Psoas muscle (tissue), 7 donors: ENCODE measurements at regions not wholly inside any gene's neighbourhood (a gene's known extent, or its start where the extent isn't known, plus 50 kb on each side); places are given as distances from the start of the nearest gene placed in this dataset.

ENCODE experiments used
- ATAC-seq, 4 donors: fragments of 200-7000 bp; cut with Tn5 transposase; one replicate each; pipeline ENCODE4 v1.9.1; 2020; ENCODE audit warnings: moderate library complexity in 3 of 4, mild to moderate bottlenecking in 2 of 4
- DNase-seq, 2 donors: peaks; one replicate each; pipeline ENCODE4 v3.0.0-alpha.2; 2020
- H3K27ac ChIP-seq: fragments of 200-600 bp; one replicate; pipeline ENCODE4 v1.8.0; 2022
- H3K27me3 ChIP-seq, 3 donors: fragments of 200-600 bp in 1 of 3; one replicate each; pipeline versions ENCODE4 v1.6.1 to v1.8.0; 2013 to 2022; ENCODE audit warnings: low read length in 2 of 3, mild to moderate bottlenecking in 2 of 3, moderate library complexity in 1 of 3; ENCODE audit not compliant: insufficient read depth in 3 of 3
- H3K36me3 ChIP-seq, 2 donors: fragments of 200-600 bp in 1 of 2; one replicate each; pipeline versions ENCODE4 v1.6.1 to v1.8.0; 2013 to 2022; ENCODE audit warnings: low read depth in 1 of 2, mild to moderate bottlenecking in 1 of 2, moderate library complexity in 1 of 2; ENCODE audit not compliant: insufficient read depth in 1 of 2
- H3K4me1 ChIP-seq: fragments of 200-600 bp; one replicate; pipeline ENCODE4 v1.8.0; 2022
- H3K4me3 ChIP-seq: fragments of 200-600 bp; one replicate; pipeline ENCODE4 v1.8.0; 2022; ENCODE audit warnings: mild to moderate bottlenecking
- H3K9me3 ChIP-seq: fragments of 200-600 bp; one replicate; pipeline ENCODE4 v1.8.0; 2022
- WGBS, 3 donors: extraction: QIAGEN DNeasy Blood & Tissue Kit; methylation state at CpG; one replicate each; pipeline versions ENCODE4 v1.1.6 to v1.1.7; 2013; 5-methylcytosine and 5-hydroxymethylcytosine counted together
- intact Hi-C, 2 donors: fragments of 100-400 bp; cut with DNase I; formaldehyde crosslinking; loops; one replicate each; pipeline versions ENCODE4 v1.11.0 to v1.14.2; 2022
- TF ChIP-seq, protein P1 (sequence below): fragments of 200-600 bp; IDR thresholded peaks from one replicate; pipeline ENCODE4 v1.8.0; 2022; ENCODE audit warnings: antibody characterized with exemption
- donor health status: healthy with polysubstance abuse.
- donor health status: DM: no; HTN: no; CAD: no; lungs with moderate emphysema.
- donor health status: Bipolar disorder and iron deficiency.
- donor health status: healthy.
- donor health status: DM: yes; HTN: yes; CAD: no.
- donor health status: DM: no; HTN: no; CAD: no.
- donor health status: DM: yes; HTN: yes; CAD: no.

- Histone ChIP-seq H3K9me3 (no peaks in the 10 kb centered on the region), H3K27me3 (no peaks in the 10 kb centered on the region), H3K27ac (no peak overlapping the region), H3K36me3 (no peaks in the 10 kb centered on the region), H3K4me3 (no peak overlapping the region), H3K4me1 (peaks cover 10% of the 10 kb centered on the region)
- intact Hi-C loops = no loop called here
- 94 to 98% (median 95%) methylated on average over 1 of the region's 1 CpG for WGBS, 3 donors
- DNase-seq = no peak
- no peak for ATAC-seq
- TF ChIP-seq, protein P1, sequence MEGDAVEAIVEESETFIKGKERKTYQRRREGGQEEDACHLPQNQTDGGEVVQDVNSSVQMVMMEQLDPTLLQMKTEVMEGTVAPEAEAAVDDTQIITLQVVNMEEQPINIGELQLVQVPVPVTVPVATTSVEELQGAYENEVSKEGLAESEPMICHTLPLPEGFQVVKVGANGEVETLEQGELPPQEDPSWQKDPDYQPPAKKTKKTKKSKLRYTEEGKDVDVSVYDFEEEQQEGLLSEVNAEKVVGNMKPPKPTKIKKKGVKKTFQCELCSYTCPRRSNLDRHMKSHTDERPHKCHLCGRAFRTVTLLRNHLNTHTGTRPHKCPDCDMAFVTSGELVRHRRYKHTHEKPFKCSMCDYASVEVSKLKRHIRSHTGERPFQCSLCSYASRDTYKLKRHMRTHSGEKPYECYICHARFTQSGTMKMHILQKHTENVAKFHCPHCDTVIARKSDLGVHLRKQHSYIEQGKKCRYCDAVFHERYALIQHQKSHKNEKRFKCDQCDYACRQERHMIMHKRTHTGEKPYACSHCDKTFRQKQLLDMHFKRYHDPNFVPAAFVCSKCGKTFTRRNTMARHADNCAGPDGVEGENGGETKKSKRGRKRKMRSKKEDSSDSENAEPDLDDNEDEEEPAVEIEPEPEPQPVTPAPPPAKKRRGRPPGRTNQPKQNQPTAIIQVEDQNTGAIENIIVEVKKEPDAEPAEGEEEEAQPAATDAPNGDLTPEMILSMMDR = no peak
These were observed 67.2 kb upstream of the ARHGAP29 start for GRCh38 chr1:94304553-94304952.

GRCh38 chr1:94303005-94303404 is 65.6 kb upstream of the ARHGAP29 start:
- no peak for ATAC-seq
- no peak for DNase-seq
- WGBS, 3 donors = 49 to 70% (median 62%) methylated on average over 1 of the region's 1 CpG
- H3K27me3 ChIP-seq = no peaks in the 10 kb centered on the region
- H3K36me3 ChIP-seq = no peaks in the 10 kb centered on the region
- H3K4me1 ChIP-seq = peaks cover 23% of the 10 kb centered on the region
- no peak overlapping the region for H3K27ac ChIP-seq
- no peaks in the 10 kb centered on the region for H3K9me3 ChIP-seq
- TF ChIP-seq, protein P1 = no peak
- H3K4me3 ChIP-seq = no peak overlapping the region
- intact Hi-C loops = no loop called here

DNA sequence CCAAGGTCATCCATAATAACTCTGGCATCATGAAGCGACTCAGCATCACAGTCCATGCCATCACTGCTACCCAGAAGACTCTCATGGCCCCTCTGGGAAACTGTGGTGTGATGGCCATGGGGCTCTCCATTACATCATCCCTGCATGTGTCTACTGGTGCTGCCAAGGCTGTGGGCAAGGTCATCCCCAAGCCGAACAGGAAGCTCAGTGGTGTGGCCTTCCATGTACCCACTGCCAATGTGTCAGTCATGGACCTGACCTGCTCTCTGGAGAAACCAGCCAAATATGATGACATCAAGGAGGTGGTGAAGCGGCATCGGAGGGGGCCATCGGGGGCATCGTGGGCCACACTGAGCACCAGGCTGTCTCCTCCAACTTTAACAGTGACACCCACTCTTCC is 65.1 kb upstream of the ARHGAP29 start:
- 82 to 88% (median 87%) methylated on average over 6 of the region's 6 CpGs for WGBS, 3 donors
- Histone ChIP-seq H3K27me3 (no peaks in the 10 kb centered on the region), H3K4me1 (peaks cover 28% of the 10 kb centered on the region), H3K9me3 (no peaks in the 10 kb centered on the region), H3K27ac (no peak overlapping the region), H3K36me3 (no peaks in the 10 kb centered on the region), H3K4me3 (no peak overlapping the region)
- intact Hi-C loops = no loop called here
- ATAC-seq (no peak), DNase-seq (no peak)
- TF ChIP-seq, protein P1 = no peak

DNA sequence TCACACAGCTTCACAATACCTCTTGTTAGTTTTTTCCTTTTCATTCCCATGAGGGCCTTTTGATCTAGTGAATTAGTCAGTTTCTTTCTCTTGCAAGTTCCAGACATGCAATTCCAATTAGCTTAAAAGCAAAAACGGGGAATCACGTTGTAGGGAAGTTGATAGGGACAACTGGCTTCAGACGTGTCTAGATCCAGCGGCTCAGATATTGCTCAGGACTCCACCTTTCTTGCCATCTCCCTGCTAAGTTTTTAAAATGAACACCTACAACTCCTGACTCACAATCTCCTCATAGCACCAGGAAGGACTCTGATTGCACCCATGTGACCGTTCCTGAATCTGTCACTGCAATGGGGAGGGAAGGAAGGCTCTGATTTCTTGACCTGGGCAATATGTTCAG is 63.8 kb upstream of the ARHGAP29 start:
- DNase-seq = no peak
- H3K4me3 ChIP-seq = no peak overlapping the region
- peak overlapping the region; percentile 50 for H3K27ac ChIP-seq
- intact Hi-C loops = no loop called here
- peaks cover 24% of the 10 kb centered on the region for H3K4me1 ChIP-seq
- no peaks in the 10 kb centered on the region for H3K27me3 ChIP-seq
- 59 to 73% (median 68%) methylated on average over 5 of the region's 5 CpGs for WGBS, 3 donors
- TF ChIP-seq, protein P1 = no peak
- no peaks in the 10 kb centered on the region for H3K9me3 ChIP-seq
- no peak for ATAC-seq
- no peaks in the 10 kb centered on the region for H3K36me3 ChIP-seq

GRCh38 chr1:94300731-94301130 is 63.3 kb upstream of the ARHGAP29 start:
- Histone ChIP-seq H3K27me3 (no peaks in the 10 kb centered on the region), H3K4me1 (peaks cover 24% of the 10 kb centered on the region), H3K27ac (peak overlapping the region; percentile 50), H3K4me3 (no peak overlapping the region), H3K9me3 (no peaks in the 10 kb centered on the region), H3K36me3 (no peaks in the 10 kb centered on the region)
- WGBS, 3 donors = 73 to 78% (median 74%) methylated on average over 2 of the region's 2 CpGs
- ATAC-seq (no peak), DNase-seq (no peak)
- intact Hi-C loops = no loop called here
- TF ChIP-seq, protein P1 = no peak
